GM10266 (cell line): ENCODE measurements at regions not wholly inside any gene's neighbourhood (a gene's known extent, or its start where the extent isn't known, plus 50 kb on each side); places are given as distances from the start of the nearest gene placed in this dataset.
"Not testable (repeated sequence)": the region's sequence is repeated elsewhere in the genome, so short reads cannot be mapped to it uniquely, and the experiment has no call there.

Source experiments
- DNase-seq: peaks from one replicate; pipeline ENCODE4 v3.0.0; 2012; ENCODE audit errors: extremely low spot score
- CTCF ChIP-seq: IDR thresholded peaks from 2 replicates; pipeline ENCODE4 v1.5.1; 2012; ENCODE audit warnings: mild to moderate bottlenecking, low read depth; ENCODE audit not compliant: control insufficient read depth, insufficient read depth; ENCODE audit errors: missing control alignments

DNA sequence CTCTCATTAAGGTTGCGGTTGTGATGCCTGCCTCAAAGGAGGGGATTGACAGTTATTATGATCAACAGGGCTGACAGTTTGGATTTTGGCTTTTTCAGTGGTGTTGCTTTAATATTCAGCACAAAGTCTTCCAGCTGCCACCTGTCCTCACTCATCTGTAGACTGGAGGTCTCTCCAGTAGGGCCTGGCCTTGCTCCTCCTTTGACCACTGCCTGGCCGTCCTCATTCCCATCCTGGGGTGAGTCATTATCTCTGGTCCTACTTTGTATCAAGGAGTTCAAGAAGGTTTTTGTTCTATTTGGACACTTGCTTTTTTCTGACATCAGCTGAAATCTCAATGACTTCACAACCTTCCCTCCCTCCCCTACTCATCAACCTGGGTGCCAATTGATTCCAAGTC, 95.1 kb upstream of the ZPLD1 start:
- no peak for DNase-seq
- no peak for TF ChIP-seq CTCF

- TF ChIP-seq CTCF: no peak
- no peak for DNase-seq
These were observed 87.9 kb upstream of the ZPLD1 start for GRCh38 chr3:102346897-102347296.

- TF ChIP-seq CTCF: no peak
These were observed 85.9 kb upstream of the ZPLD1 start for GRCh38 chr3:102348904-102349303.

GRCh38 chr3:102353148-102353547, 81.7 kb upstream of the ZPLD1 start:
- DNase-seq: no peak
- TF ChIP-seq CTCF: no peak

More at GRCh38 chr3:102348904-102349303, 85.9 kb upstream of the ZPLD1 start:
- no peak for DNase-seq

DNA sequence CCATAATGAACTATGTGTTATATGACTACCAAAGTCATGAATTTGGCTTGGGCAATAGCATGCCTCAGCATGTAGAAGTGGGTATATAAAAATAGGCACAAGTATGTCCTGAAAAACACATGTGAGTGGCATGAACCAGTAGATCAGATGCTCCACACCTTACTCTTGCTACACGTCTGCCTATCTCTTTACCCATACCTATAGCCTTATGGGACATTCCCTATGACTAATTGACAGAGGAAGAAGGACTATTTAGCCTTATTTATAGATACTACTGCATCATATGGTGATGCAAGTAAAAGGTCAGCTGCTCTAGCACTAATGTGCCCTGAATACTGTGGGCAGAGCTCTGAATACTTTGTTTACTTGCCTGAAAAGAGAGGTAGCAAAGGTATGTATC, 81.0 kb upstream of the ZPLD1 start:
- no peak for DNase-seq
- TF ChIP-seq CTCF: no peak

- TF ChIP-seq CTCF: no peak
- no peak for DNase-seq
These were observed 79.8 kb upstream of the ZPLD1 start for GRCh38 chr3:102354818-102355515.

GRCh38 chr3:102356506-102356905, 78.3 kb upstream of the ZPLD1 start:
- DNase-seq: no peak
- no peak for TF ChIP-seq CTCF

- DNase-seq: not testable (repeated sequence)
These were observed 77.5 kb upstream of the ZPLD1 start for GRCh38 chr3:102357313-102357712.
